Esophagus muscularis mucosa (tissue), 3 donors: ENCODE measurements at regions not wholly inside any gene's neighbourhood (a gene's known extent, or its start where the extent isn't known, plus 50 kb on each side); places are given as distances from the start of the nearest gene placed in this dataset.

Source experiments
- POLR2A ChIP-seq: fragments of 450-650 bp; IDR thresholded peaks from one replicate; pipeline ENCODE4 v1.6.1; 2017; ENCODE audit warnings: antibody characterized with exemption, moderate library complexity, mild to moderate bottlenecking, low read depth
- POLR2AphosphoS5 ChIP-seq, 2 donors: sonication (generic); formaldehyde crosslinking; IDR thresholded peaks; one replicate each; pipeline ENCODE4 v1.6.1; 2017; ENCODE audit warnings: antibody characterized with exemption in 2 of 2
- TF ChIP-seq, protein P1 (sequence below), 3 experiments: fragments of 200-600 bp in 2 of 3; fragments of 450-650 bp in 1 of 3; sonication (generic) in 2 of 3; IDR thresholded peaks; one replicate each; pipeline ENCODE4 v1.5.1; 2017 to 2019; ENCODE audit warnings: antibody characterized with exemption in 3 of 3, mild to moderate bottlenecking in 2 of 3, moderate library complexity in 1 of 3

DNA sequence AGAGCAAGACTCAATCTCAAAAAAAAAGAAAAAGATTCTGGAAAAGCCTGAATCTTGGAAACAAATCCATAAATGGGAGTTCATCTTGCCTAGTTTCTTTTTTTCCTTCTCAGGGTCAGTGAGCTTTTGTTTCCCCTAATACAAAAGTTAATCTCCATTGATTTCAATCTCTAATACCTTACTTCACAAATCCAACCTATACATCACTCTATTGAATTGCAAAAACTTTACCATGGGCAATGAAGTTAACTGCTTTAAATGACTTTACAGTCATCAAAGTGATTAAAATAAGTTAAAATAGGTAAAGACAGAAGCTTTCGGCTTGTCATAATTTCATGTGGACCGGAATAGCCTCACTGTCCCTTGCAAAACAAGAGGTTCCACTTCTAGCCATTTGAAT, 1012.7 kb upstream of the SEL1L start:
- TF ChIP-seq, protein P1, sequence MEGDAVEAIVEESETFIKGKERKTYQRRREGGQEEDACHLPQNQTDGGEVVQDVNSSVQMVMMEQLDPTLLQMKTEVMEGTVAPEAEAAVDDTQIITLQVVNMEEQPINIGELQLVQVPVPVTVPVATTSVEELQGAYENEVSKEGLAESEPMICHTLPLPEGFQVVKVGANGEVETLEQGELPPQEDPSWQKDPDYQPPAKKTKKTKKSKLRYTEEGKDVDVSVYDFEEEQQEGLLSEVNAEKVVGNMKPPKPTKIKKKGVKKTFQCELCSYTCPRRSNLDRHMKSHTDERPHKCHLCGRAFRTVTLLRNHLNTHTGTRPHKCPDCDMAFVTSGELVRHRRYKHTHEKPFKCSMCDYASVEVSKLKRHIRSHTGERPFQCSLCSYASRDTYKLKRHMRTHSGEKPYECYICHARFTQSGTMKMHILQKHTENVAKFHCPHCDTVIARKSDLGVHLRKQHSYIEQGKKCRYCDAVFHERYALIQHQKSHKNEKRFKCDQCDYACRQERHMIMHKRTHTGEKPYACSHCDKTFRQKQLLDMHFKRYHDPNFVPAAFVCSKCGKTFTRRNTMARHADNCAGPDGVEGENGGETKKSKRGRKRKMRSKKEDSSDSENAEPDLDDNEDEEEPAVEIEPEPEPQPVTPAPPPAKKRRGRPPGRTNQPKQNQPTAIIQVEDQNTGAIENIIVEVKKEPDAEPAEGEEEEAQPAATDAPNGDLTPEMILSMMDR (IDR thresholded peaks at IDR 0.05) = no peak
- TF ChIP-seq POLR2A = no peak
- TF ChIP-seq POLR2AphosphoS5 (IDR thresholded peaks at IDR 0.05) = no peak
